Mucosa of stomach (tissue), 1 donor: ENCODE measurements at regions not wholly inside any gene's neighbourhood (a gene's known extent, or its start where the extent isn't known, plus 50 kb on each side); places are given as distances from the start of the nearest gene placed in this dataset.

Experiments used
- H3K27me3 ChIP-seq: one replicate; pipeline ENCODE4 v1.7.0; 2013; ENCODE audit warnings: mild to moderate bottlenecking, low read length; ENCODE audit not compliant: control insufficient read depth, insufficient read depth
- H3K36me3 ChIP-seq: one replicate; pipeline ENCODE4 v1.7.0; 2013; ENCODE audit warnings: low read length; ENCODE audit not compliant: control insufficient read depth, insufficient read depth
- H3K4me1 ChIP-seq: one replicate; pipeline ENCODE4 v1.7.0; 2013; ENCODE audit warnings: mild to moderate bottlenecking, low read length; ENCODE audit not compliant: control insufficient read depth, insufficient read depth
- H3K4me3 ChIP-seq: one replicate; pipeline ENCODE4 v1.7.0; 2013; ENCODE audit warnings: low read length
- H3K9ac ChIP-seq: one replicate; pipeline ENCODE4 v1.7.0; 2013; ENCODE audit warnings: mild to moderate bottlenecking, low read length, moderate library complexity
- H3K9me3 ChIP-seq: one replicate; pipeline ENCODE4 v1.7.0; 2013; ENCODE audit warnings: mild to moderate bottlenecking, low read length, moderate library complexity; ENCODE audit not compliant: control insufficient read depth
- donor health status: Pancreatic carcinoma.

GRCh38 chr3:64276131-64276530 is 50.9 kb upstream of the PRICKLE2 start:
- Histone ChIP-seq H3K27me3 (no peaks in the 10 kb centered on the region), H3K4me3 (no peak overlapping the region)

More at GRCh38 chr3:64276131-64276530, 50.9 kb upstream of the PRICKLE2 start:
- Histone ChIP-seq H3K9ac (no peak overlapping the region), H3K9me3 (no peaks in the 10 kb centered on the region), H3K36me3 (no peaks in the 10 kb centered on the region), H3K4me1 (no peaks in the 10 kb centered on the region)
